HepG2 (cell line): ENCODE measurements at regions not wholly inside any gene's neighbourhood (a gene's known extent, or its start where the extent isn't known, plus 50 kb on each side); places are given as distances from the start of the nearest gene placed in this dataset.
A peak's percentile ranks its signal among the peaks of the same experiment; 100 is the strongest.

ENCODE experiments used
- AHDC1 ChIP-seq: sonication (generic); formaldehyde crosslinking; IDR thresholded peaks from 2 replicates; pipeline ENCODE4 v1.5.1; 2020; ENCODE audit warnings: mild to moderate bottlenecking, missing genetic modification reagents, borderline replicate concordance
- ATAD3A ChIP-seq: sonication (generic); formaldehyde crosslinking; IDR thresholded peaks from 2 replicates; pipeline ENCODE4 v1.4.0; 2020; ENCODE audit warnings: missing genetic modification reagents
- FOXM1 ChIP-seq: sonication (generic); formaldehyde crosslinking; IDR thresholded peaks from 2 replicates; pipeline ENCODE4 v1.5.0; 2020; ENCODE audit warnings: missing genetic modification reagents
- HDAC2 ChIP-seq: sonication (generic); formaldehyde crosslinking; IDR thresholded peaks from 2 replicates; pipeline ENCODE4 v1.4.0; 2020; ENCODE audit warnings: missing genetic modification reagents
- HNRNPH1 ChIP-seq: fragments of 200-400 bp; formaldehyde crosslinking; optimal IDR thresholded peaks from 2 replicates; pipeline ENCODE3; 2017; ENCODE audit warnings: mild to moderate bottlenecking, low read depth, low read length
- KDM3A ChIP-seq: IDR thresholded peaks from 2 replicates; pipeline ENCODE4 v1.6.1; 2018; ENCODE audit warnings: low read depth, missing compliant biosample characterization
- KLF12 ChIP-seq: sonication (generic); formaldehyde crosslinking; IDR thresholded peaks from 2 replicates; pipeline ENCODE4 v1.4.0; 2020; ENCODE audit warnings: missing genetic modification reagents, borderline replicate concordance
- MAX ChIP-seq: IDR thresholded peaks from 2 replicates; pipeline ENCODE4 v1.6.1; 2012; ENCODE audit warnings: inconsistent platforms
- MBD4 ChIP-seq: IDR thresholded peaks from 2 replicates; pipeline ENCODE4 v1.6.1; 2012; ENCODE audit warnings: low read length, inconsistent platforms, borderline replicate concordance
- RNF2 ChIP-seq: fragments of 450-650 bp; conservative IDR thresholded peaks from 2 replicates; pipeline ENCODE4 v1.6.1; 2016; ENCODE audit warnings: low read depth
- SALL2 ChIP-seq: sonication (generic); formaldehyde crosslinking; IDR thresholded peaks from 2 replicates; pipeline ENCODE4 v1.8.1; 2023; ENCODE audit warnings: mild to moderate bottlenecking, missing genetic modification reagents, inconsistent platforms
- SP1 ChIP-seq, 2 experiments: fragments of 450-650 bp in 1 of 2; sonication (generic) in 1 of 2; formaldehyde crosslinking in 1 of 2; IDR thresholded peaks; 2 replicates each; pipeline versions ENCODE4 v1.4.0 to v1.6.1; 2016 to 2020; ENCODE audit warnings: missing genetic modification reagents in 1 of 2
- TFDP2 ChIP-seq: sonication (generic); formaldehyde crosslinking; IDR thresholded peaks from 2 replicates; pipeline ENCODE4 v1.4.0; 2020; ENCODE audit warnings: missing genetic modification reagents
- TP53 ChIP-seq: sonication (generic); formaldehyde crosslinking; conservative IDR thresholded peaks from 2 replicates; pipeline ENCODE4 v1.4.0; 2020; ENCODE audit warnings: missing genetic modification reagents
- ZNF30 ChIP-seq: sonication (generic); formaldehyde crosslinking; IDR thresholded peaks from 2 replicates; pipeline ENCODE4 v1.5.0; 2020; ENCODE audit warnings: mild to moderate bottlenecking, missing genetic modification reagents
- ZNF34 ChIP-seq: sonication (generic); formaldehyde crosslinking; IDR thresholded peaks from 2 replicates; pipeline ENCODE4 v1.4.0; 2020; ENCODE audit warnings: mild to moderate bottlenecking, missing genetic modification reagents, borderline replicate concordance
- ZNF646 ChIP-seq: sonication (generic); formaldehyde crosslinking; IDR thresholded peaks from 2 replicates; pipeline ENCODE4 v1.9.0; 2021; ENCODE audit warnings: mild to moderate bottlenecking, missing genetic modification reagents
- ZNF75D ChIP-seq: sonication (generic); formaldehyde crosslinking; IDR thresholded peaks from 2 replicates; pipeline ENCODE4 v1.8.1; 2023; ENCODE audit warnings: missing genetic modification reagents, mild to moderate bottlenecking, borderline replicate concordance

- TF ChIP-seq AHDC1 (CRISPR knock-in tag) (peak; percentile 59; the same call in 1 of the 2 replicates), FOXM1 (CRISPR knock-in tag) (no peak), TFDP2 (0 out of 2 replicates have a peak, but pooled peaks have one; percentile 14), SALL2 (CRISPR knock-in tag) (no peak), ATAD3A (CRISPR knock-in tag) (no peak), MAX (peak; percentile 65; the same call in 1 of the 2 replicates), HDAC2 (CRISPR knock-in tag) (peak; percentile 47; the same call in 1 of the 2 replicates), ZNF75D (CRISPR knock-in tag) (no peak), HNRNPH1 (no peak), RNF2 (no peak), ZNF30 (CRISPR knock-in tag) (no peak), KLF12 (CRISPR knock-in tag) (no peak), MBD4 (no peak), TP53 (CRISPR knock-in tag) (no peak), SP1 (IDR thresholded peaks at IDR 0.05) (no peak), SP1 (CRISPR knock-in tag; IDR thresholded peaks at IDR 0.05) (no peak), ZNF34 (CRISPR knock-in tag) (no peak), ZNF646 (CRISPR knock-in tag) (peak; percentile 95), KDM3A (CRISPR knock-in tag) (no peak)
Observed at GRCh38 chr2:126982935-126983334, 84.2 kb downstream of the TEX51 start (continued).
